OCI-LY7 (cell line): ENCODE measurements at regions not wholly inside any gene's neighbourhood (a gene's known extent, or its start where the extent isn't known, plus 50 kb on each side); places are given as distances from the start of the nearest gene placed in this dataset.

Experiments
- CTCF ChIP-seq: fragments of 200-600 bp; sonication (generic); conservative IDR thresholded peaks from 2 replicates; pipeline ENCODE4 v1.5.1; 2014; ENCODE audit warnings: mild to moderate bottlenecking, antibody characterized with exemption, low read length, moderate library complexity, mixed read lengths
- EZH2phosphoT487 ChIP-seq: fragments of 200-600 bp; sonication (generic); IDR thresholded peaks from 2 replicates; pipeline ENCODE4 v1.6.1; 2018; ENCODE audit warnings: low read depth, borderline replicate concordance, mild to moderate bottlenecking, mixed run types, antibody characterized with exemption, low read length, moderate library complexity, mixed read lengths

DNA sequence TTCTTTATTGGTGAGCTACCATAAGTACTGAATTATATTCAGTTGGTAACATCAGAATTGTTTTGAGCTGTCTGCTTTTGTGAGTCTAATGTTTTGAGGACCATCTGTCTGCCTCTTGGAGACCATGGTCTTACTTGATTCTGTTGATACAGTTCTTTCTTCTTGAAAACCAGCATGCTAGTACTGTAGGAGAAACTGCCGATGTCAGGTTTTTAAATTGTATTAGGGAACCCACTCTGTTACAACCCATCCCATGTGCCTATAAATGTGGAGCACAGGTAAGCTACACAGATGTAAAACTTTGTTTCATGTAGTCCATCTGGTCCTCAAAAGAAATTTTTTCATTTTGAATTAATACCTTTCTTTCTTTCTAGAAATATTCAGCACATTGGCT is 103.4 kb upstream of the DMRTA1 start:
- TF ChIP-seq EZH2phosphoT487 (no peak), CTCF (no peak)
